Mucosa of stomach (tissue), 1 donor: ENCODE measurements at regions not wholly inside any gene's neighbourhood (a gene's known extent, or its start where the extent isn't known, plus 50 kb on each side); places are given as distances from the start of the nearest gene placed in this dataset.

ENCODE experiments used
- H3K27me3 ChIP-seq: one replicate; pipeline ENCODE4 v1.7.0; 2013; ENCODE audit warnings: mild to moderate bottlenecking, low read length; ENCODE audit not compliant: control insufficient read depth, insufficient read depth
- H3K36me3 ChIP-seq: one replicate; pipeline ENCODE4 v1.7.0; 2013; ENCODE audit warnings: low read length; ENCODE audit not compliant: control insufficient read depth, insufficient read depth
- H3K4me1 ChIP-seq: one replicate; pipeline ENCODE4 v1.7.0; 2013; ENCODE audit warnings: mild to moderate bottlenecking, low read length; ENCODE audit not compliant: control insufficient read depth, insufficient read depth
- H3K4me3 ChIP-seq: one replicate; pipeline ENCODE4 v1.7.0; 2013; ENCODE audit warnings: low read length
- H3K9ac ChIP-seq: one replicate; pipeline ENCODE4 v1.7.0; 2013; ENCODE audit warnings: mild to moderate bottlenecking, low read length, moderate library complexity
- H3K9me3 ChIP-seq: one replicate; pipeline ENCODE4 v1.7.0; 2013; ENCODE audit warnings: mild to moderate bottlenecking, low read length, moderate library complexity; ENCODE audit not compliant: control insufficient read depth
- donor health status: Pancreatic carcinoma.

DNA sequence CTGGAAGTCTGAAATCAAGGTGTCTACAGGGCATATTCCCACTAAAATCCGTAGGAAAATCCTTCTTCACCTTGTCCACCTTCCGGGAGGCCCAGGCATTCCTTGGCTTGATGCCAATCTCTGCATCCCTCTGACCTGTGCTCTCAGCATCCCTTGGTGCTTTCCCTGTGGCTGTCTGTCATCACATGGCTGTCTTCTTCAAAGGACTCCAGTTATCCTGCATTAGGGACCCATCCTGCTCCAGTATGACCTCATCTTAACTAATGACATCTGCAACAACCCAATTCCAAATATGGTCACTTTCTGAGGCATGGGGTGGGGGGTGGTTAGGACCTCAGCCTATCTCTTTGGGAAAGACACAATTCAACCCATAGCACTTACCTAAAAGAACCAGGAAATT is 423.8 kb downstream of the IRS2 start:
- Histone ChIP-seq H3K4me3 (no peak overlapping the region), H3K4me1 (no peaks in the 10 kb centered on the region), H3K9me3 (no peaks in the 10 kb centered on the region), H3K27me3 (no peaks in the 10 kb centered on the region), H3K36me3 (no peaks in the 10 kb centered on the region), H3K9ac (no peak overlapping the region)

DNA sequence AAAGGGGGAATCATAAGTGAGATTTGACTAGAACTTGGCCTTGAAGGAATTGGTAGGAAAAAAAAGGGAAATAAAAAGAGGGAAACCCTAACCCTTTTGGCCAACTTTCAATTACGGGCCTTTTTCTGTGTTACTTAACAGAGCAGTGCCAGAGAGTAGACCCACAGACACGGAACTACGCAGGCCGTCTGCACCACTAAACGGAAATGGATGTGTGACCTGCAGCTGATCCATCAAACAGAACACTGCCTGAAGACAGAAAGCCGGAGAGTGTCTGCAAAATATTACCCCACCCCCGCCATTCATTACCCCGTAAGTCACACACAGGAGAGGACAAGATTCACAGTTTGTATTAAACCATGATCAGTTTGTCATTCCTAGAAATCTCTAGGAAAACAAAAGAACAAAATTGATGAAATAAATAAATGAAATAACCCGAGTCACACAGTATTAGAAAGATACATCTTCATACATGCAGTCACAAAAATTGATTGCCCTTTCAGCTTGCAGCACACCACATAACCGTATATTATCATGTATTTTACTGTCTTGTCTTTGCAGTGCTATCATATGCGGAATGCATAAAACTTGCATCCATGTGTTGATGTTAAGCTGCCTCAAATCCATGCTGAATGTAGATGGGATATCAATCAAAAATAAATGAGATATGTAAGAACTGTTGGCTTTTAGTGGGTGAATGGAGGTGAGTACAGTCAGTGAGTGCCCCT is 424.7 kb downstream of the IRS2 start:
- H3K9me3 ChIP-seq, result no peaks in the 10 kb centered on the region
- H3K36me3 ChIP-seq, result no peaks in the 10 kb centered on the region
- no peaks in the 10 kb centered on the region for H3K27me3 ChIP-seq
- no peak overlapping the region for H3K4me3 ChIP-seq
- no peak overlapping the region for H3K9ac ChIP-seq
- no peaks in the 10 kb centered on the region for H3K4me1 ChIP-seq

DNA sequence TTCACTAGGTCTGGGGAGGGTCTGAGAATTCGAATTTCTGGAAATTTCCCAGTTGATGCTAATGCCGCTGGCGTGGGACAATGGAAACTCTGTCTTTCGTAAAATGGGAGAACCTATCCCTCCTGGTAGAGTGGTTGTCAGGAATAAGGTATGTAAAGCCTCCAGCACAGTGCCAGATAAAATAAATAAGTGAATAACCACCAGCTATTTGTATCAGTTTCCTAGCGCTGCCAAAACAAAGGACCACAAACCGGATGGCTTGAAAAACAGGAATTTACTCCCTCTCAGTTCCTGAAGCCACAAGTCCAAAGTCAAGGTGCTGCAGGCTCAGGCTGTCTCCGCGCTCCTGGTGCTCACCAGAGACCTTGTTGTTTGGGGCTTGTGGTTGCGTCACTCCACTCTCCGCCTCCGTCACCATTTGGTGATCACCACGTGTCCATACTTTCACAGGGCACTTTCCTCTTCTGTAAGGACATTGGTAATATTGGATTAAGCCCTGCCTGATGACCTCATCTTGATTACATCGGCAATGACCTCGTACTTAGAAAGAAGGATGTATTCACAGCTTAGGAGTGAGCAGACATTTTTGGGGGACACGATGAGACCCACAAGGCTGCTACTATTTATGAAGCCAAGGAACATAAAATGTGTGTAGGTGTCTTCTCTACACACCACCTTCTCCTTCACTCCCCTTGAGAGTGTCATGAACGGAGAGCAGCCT is 428.5 kb downstream of the IRS2 start:
- Histone ChIP-seq H3K4me1 (no peaks in the 10 kb centered on the region), H3K4me3 (no peak overlapping the region), H3K9ac (no peak overlapping the region), H3K27me3 (no peaks in the 10 kb centered on the region), H3K36me3 (no peaks in the 10 kb centered on the region), H3K9me3 (no peaks in the 10 kb centered on the region)

DNA sequence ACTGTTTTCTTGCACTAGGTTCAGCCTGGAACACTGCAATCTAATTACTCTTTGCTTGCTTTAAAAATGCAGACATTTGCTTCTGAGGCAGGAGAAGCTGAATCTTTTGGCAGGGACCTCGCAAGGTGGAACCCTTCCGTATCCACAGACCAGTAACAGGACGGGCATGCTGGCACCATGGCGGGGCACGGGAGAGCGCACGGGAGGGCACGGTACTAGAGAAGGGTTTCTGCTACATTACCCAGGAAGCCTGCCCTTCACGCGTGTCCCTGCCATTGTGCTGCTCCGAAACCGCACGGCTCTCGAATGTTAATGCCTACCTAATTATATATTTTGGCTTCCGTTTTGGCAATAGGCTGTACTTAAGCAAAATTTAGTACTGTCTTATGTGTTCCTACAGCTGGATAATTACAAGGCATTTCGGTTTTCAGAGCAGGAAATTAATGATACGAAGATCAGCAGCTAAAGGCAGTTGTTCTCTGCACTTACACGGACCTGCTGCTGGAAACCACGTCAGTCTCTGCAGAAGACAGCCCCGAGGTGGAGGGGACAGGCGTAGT is 430.4 kb downstream of the IRS2 start:
- Histone ChIP-seq H3K27me3 (no peaks in the 10 kb centered on the region), H3K9ac (no peak overlapping the region), H3K4me1 (no peaks in the 10 kb centered on the region), H3K36me3 (no peaks in the 10 kb centered on the region), H3K4me3 (no peak overlapping the region), H3K9me3 (no peaks in the 10 kb centered on the region)

DNA sequence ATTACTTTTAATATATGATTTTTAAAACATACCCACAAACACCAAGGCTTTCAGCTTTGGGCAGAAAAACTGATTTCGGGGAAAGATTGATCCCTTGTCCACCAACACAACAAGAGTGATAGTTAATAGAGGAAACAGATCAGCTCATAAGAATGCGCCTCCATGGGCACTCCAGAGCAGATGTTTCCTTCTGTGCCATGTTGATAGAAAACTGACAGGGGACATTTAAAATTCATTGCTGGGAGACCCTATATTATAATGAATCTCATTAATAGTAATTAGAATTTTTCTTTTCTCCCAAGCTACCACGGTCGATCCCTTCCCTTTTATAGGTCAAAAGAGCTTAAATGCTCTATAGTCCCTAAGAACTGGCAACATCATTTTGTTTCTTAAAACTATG is 431.2 kb downstream of the IRS2 start:
- Histone ChIP-seq H3K9me3 (no peaks in the 10 kb centered on the region), H3K9ac (no peak overlapping the region), H3K4me3 (no peak overlapping the region), H3K36me3 (no peaks in the 10 kb centered on the region), H3K4me1 (no peaks in the 10 kb centered on the region), H3K27me3 (no peaks in the 10 kb centered on the region)

DNA sequence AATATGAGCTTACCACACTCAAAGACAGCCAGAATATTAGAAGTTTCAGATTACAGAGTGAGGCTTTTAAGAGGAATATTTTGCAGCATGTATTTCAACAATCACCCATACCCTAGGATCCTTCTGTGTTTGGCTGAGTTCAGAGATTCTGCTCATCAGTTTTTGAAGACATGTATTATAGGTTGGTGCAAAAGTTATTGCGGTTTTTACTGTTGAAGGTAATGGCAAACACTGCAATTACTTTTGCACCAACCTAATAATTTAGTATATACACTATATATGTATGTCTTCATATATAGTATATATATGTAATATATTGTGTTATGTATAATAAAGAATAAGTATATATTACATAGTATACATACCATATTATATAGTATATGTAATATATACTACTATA is 435.1 kb downstream of the IRS2 start:
- no peak overlapping the region for H3K4me3 ChIP-seq
- H3K4me1 ChIP-seq, result no peaks in the 10 kb centered on the region
- H3K9ac ChIP-seq, result no peak overlapping the region
- no peaks in the 10 kb centered on the region for H3K9me3 ChIP-seq
- no peaks in the 10 kb centered on the region for H3K27me3 ChIP-seq
- H3K36me3 ChIP-seq, result no peaks in the 10 kb centered on the region

DNA sequence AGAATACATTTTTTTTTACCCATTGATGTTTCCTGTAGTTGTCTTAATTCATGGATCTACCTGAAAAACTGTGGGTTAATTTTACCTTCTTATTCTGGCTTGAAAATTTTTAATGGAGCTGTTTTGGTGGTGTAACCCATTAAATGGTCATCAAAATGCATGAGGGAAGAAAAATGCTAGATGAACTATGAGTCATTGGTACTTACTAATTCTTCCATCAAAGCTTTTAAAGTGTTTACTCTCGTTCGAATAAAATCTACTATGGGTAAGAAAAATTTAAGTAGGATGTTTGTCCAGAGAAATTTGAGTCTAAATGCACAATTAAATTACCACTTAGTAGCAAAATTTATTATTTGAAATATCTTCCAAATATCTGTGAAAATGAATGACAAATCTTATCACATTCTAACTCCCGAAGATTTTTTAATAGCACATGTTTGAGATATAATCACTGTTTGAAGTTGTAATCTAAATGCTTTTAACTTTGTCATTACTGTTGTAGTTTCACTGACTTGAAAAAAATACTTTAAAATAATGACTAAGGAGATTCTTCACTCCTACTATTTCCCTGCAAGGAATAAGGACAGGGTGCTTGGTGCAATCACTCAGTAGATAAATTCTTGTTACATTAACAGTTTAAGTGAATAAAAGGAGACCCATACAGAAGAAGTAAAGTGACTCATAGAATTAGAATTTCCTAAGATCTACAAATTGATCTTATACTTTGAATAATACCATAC is 437.7 kb downstream of the IRS2 start:
- no peaks in the 10 kb centered on the region for H3K27me3 ChIP-seq
- H3K4me1 ChIP-seq, result no peaks in the 10 kb centered on the region
- H3K4me3 ChIP-seq, result no peak overlapping the region
- H3K9me3 ChIP-seq, result no peaks in the 10 kb centered on the region
- H3K9ac ChIP-seq, result no peak overlapping the region
- H3K36me3 ChIP-seq, result no peaks in the 10 kb centered on the region

DNA sequence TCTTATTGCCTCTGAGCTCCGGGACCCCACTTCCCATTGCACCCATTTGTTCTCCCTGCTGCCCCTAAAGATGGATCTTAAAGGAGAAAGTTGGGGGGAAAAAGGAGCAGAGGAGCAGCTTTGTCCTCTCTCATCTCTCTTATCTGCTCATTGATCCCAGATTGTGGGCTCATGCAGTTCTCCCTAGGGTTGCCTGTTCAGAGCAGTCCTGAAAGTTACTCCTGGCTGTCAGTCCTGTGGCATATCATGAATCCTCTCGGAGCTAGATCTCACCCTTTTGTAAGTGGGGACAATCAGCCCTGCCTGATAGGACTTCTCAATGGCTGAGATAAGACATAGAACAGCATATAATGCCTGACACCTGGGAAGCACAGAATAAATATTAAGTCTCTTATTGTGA is 440.3 kb downstream of the IRS2 start:
- no peaks in the 10 kb centered on the region for H3K4me1 ChIP-seq
- no peaks in the 10 kb centered on the region for H3K36me3 ChIP-seq
- H3K9me3 ChIP-seq, result no peaks in the 10 kb centered on the region

DNA sequence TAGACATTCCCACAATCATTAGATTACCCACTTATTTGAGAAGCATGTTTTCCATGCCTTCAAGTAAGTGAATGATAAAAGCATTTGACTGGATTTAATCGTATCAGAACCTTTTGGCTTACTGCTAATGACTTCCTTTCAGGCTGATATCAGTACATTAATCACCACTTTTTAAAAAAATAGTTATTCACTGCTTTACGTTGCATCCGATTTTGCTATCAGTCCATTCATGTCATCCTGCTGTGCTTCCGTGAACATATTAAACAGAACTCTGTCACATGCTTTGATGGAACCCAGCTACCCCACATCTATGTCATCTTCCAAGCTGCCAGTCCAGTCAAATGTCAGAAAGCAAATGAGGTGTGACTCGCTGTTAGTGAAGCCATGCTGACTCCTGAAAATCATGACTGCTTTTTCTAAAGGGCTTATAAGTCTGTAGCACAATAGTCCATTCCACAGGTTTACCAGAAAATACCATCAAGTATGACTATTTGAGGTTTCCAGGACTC is 440.9 kb downstream of the IRS2 start:
- Histone ChIP-seq H3K9me3 (no peaks in the 10 kb centered on the region), H3K36me3 (no peaks in the 10 kb centered on the region), H3K9ac (no peak overlapping the region), H3K4me3 (no peak overlapping the region), H3K27me3 (no peaks in the 10 kb centered on the region), H3K4me1 (no peaks in the 10 kb centered on the region)

More for the DNA sequence above, 440.3 kb downstream of the IRS2 start:
- no peak overlapping the region for H3K9ac ChIP-seq
- H3K4me3 ChIP-seq, result no peak overlapping the region
- no peaks in the 10 kb centered on the region for H3K27me3 ChIP-seq

DNA sequence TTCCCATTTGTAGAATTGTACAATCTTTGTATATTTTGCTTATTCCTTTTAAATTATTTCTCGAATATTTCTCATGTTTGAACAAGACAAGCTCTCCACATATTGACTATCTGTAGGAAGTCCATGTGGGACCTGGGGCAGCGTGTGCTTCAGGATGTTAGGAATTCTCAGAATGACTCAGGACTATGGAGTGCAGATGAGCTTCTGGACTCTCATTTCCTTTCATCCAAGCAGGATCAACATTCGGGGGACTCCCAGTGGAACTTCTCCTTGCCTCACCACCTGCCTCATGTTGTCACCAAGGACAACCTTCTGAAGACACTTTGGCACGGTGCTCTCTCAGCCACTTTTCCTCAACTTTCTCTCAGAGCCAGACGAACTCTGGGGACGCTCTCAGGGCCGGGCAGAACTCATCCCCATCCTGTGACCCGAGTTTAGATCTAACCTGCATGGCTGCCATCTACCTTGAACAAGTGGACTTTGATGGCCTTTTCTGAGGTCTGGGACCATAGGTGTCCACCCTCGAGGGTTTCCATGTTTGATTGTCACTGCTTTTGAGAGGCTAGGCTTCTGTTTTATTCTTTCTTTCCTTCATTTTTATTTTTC is 441.7 kb downstream of the IRS2 start:
- H3K9ac ChIP-seq, result no peak overlapping the region
- H3K27me3 ChIP-seq, result no peaks in the 10 kb centered on the region
- no peaks in the 10 kb centered on the region for H3K4me1 ChIP-seq
- H3K9me3 ChIP-seq, result no peaks in the 10 kb centered on the region
- H3K4me3 ChIP-seq, result no peak overlapping the region
- H3K36me3 ChIP-seq, result no peaks in the 10 kb centered on the region

DNA sequence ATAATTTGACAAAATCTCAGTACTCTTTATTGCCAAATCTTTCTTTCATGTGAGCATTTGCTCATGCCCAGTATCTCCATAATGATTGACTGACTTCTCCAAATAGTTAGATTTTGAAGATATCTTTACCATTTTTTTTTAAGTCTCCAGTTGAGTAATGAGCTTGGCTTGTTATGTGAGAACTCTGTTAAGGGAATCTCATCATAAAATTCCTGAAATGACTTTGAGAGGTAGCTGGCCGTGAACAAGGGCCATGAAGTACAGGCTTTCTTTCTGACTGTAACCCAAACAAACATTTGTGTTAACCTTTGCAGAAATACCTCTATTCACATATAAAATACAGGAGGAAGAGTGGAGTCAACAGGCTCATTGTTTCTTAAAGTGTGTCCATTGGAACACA is 449.7 kb downstream of the IRS2 start:
- Histone ChIP-seq H3K4me3 (no peak overlapping the region), H3K4me1 (peaks cover 10% of the 10 kb centered on the region), H3K36me3 (no peaks in the 10 kb centered on the region), H3K9me3 (no peaks in the 10 kb centered on the region), H3K9ac (no peak overlapping the region), H3K27me3 (no peaks in the 10 kb centered on the region)
